Panc1 (cell line): ENCODE measurements at regions not wholly inside any gene's neighbourhood (a gene's known extent, or its start where the extent isn't known, plus 50 kb on each side); places are given as distances from the start of the nearest gene placed in this dataset.

Experiments
- ATAC-seq: fragments of 200-7000 bp; cut with Tn5 transposase; 2 replicates; pipeline ENCODE4 v1.9.1; 2020; ENCODE audit warnings: mild to moderate bottlenecking, moderate library complexity
- BruUV-seq: library from RNA; stranded (reverse); fragments of 400-500 nt; replicated peaks from 2 replicates; lab custom pipeline; 2021; lab: Mats Ljungman, UMichigan
- CTCF ChIA-PET: fragments of 300-600 bp; sonication (Branson Sonifier 250); formaldehyde crosslinking; loops from one replicate; lab custom pipeline; 2022; ENCODE audit warnings: antibody characterized with exemption; lab: Charles Lee
- POLR2A ChIA-PET: fragments of 300-600 bp; sonication (Branson Sonifier 250); formaldehyde crosslinking; loops from one replicate; lab custom pipeline; 2022; ENCODE audit warnings: antibody characterized with exemption; lab: Charles Lee
- DNase-seq: peaks from one replicate; pipeline ENCODE4 v3.0.0-alpha.2; 2010; ENCODE audit warnings: low read depth, low spot score
- H3K27ac ChIP-seq: 2 replicates; pipeline ENCODE4 v1.5.1; 2011; ENCODE audit warnings: mild to moderate bottlenecking, low read length, inconsistent platforms
- H3K27me3 ChIP-seq: fragments of 200-500 bp; sonication (Bioruptor generic); 2 replicates; pipeline ENCODE4 v1.6.0; 2014; ENCODE audit warnings: low read length, inconsistent platforms; ENCODE audit not compliant: control insufficient read depth, insufficient read depth
- H3K36me3 ChIP-seq: fragments of 200-500 bp; sonication (Bioruptor generic); 2 replicates; pipeline ENCODE4 v1.5.1; 2014; ENCODE audit warnings: inconsistent platforms, mild to moderate bottlenecking, low read length, moderate library complexity; ENCODE audit not compliant: control insufficient read depth, insufficient read depth
- H3K4me1 ChIP-seq: 2 replicates; pipeline ENCODE4 v1.5.1; 2011; ENCODE audit warnings: inconsistent platforms, mild to moderate bottlenecking, low read length, moderate library complexity; ENCODE audit not compliant: control insufficient read depth, insufficient read depth
- H3K4me3 ChIP-seq, 2 experiments: 2 replicates each; pipeline ENCODE4 v1.5.1; 2011 to 2012; ENCODE audit warnings: low read depth in 2 of 2, low read length in 2 of 2, mild to moderate bottlenecking in 2 of 2, inconsistent platforms in 1 of 2, moderate library complexity in 1 of 2
- H3K9me3 ChIP-seq: fragments of 200-500 bp; sonication (Bioruptor generic); 2 replicates; pipeline ENCODE4 v1.5.1; 2014; ENCODE audit warnings: low read depth, mild to moderate bottlenecking, inconsistent platforms, low read length, moderate library complexity; ENCODE audit not compliant: control insufficient read depth, insufficient read depth
- POLR2AphosphoS5 ChIP-seq: IDR thresholded peaks from 2 replicates; pipeline ENCODE4 v1.6.1; 2012; ENCODE audit warnings: mild to moderate bottlenecking, low read depth, low read length, moderate library complexity
- SIN3A ChIP-seq: IDR thresholded peaks from 2 replicates; pipeline ENCODE4 v1.6.1; 2012; ENCODE audit warnings: low read depth, mild to moderate bottlenecking, low read length, moderate library complexity, borderline replicate concordance; ENCODE audit not compliant: insufficient read depth
- TCF7L2 ChIP-seq: IDR thresholded peaks from 2 replicates; pipeline ENCODE4 v1.6.1; 2011; ENCODE audit warnings: mild to moderate bottlenecking, low read depth, low read length, inconsistent platforms
- in situ Hi-C: cut with HindIII; loops from 2 replicates; pipeline ENCODE4 v1.10.0; 2016; ENCODE audit warnings: low sequenced_read_pairs, low pct_unique_long_range_greater_than_20kb
- intact Hi-C: fragments of 100-400 bp; cut with micrococcal nuclease; formaldehyde crosslinking; loops from one replicate; pipeline ENCODE4 v1.10.0; 2022; ENCODE audit not compliant: unreplicated experiment
- TF ChIP-seq, protein P1 (sequence below): fragments of 450-650 bp; IDR thresholded peaks from 2 replicates; pipeline ENCODE4 v1.5.1; 2017; ENCODE audit warnings: mild to moderate bottlenecking
- TF ChIP-seq, protein P2 (sequence below), 2 experiments: IDR thresholded peaks; 2 replicates each; pipeline ENCODE4 v1.6.1; 2011 to 2012; ENCODE audit warnings: low read depth in 2 of 2, control low read depth in 1 of 2, low read length in 1 of 2, mild to moderate bottlenecking in 1 of 2, moderate library complexity in 1 of 2; ENCODE audit not compliant: insufficient read depth in 1 of 2

DNA sequence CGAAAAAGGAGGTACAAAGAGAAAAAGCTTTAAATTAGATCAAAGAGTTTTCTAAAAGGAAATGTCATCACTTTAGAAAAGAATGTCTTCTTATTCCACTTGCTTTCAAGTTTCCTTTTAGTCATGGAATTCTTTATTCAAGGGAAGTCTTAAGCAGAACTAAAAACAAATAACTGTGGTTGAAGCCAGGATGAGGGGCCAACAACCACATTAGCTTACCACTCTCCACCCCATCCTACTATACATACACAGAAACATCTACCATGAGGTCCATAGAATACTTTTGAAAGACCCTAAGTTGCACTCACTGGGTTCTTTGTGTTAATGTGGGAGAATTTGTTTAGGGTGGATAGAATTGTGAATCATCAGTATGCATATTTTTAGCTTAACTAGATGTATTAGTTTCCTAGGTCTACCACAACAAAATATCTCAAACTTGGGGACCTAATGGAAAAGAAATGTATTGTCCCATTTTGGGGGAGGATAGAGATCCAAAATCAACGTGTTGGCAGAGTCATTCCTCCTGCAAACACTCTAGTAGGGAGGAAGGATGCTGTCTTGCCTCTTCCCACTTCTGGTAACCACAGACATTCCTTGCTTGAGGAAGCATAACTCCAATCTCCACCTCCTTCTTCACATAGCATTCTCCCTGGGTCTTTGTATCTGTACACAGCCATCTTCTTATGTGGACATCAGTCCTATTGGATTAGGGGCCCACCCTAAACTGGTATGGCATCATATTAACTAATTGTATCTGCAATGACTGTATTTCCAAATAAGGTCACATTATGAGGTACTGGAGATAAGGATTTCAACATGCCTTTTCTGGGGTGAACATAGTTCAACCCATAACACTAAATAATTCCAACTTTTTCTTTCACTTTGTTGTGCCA is 239.4 kb downstream of the LURAP1L start:
- POLR2A ChIA-PET: no interaction called here
- no peak for ATAC-seq

DNA sequence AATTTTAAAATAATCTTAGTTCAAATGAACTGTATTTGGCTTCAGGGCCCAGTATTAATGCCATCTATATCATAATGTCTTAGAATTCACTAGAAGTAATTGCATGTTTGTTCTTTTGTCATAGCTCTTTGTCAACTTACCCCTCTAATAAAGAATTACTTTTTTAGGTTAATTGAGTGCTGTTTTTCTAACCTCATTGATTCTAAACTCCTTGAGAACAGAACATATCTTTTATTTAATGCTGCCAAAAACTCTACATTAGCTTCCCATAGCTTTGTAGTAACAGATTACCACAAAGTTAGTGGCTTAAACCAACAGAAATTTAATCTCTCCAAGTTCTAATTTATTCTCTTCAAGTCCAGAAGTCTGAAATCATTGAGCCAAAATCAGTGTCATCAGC is 242.4 kb downstream of the LURAP1L start:
- POLR2A ChIA-PET: no interaction called here
- Histone ChIP-seq H3K27me3 (no peaks in the 10 kb centered on the region), H3K36me3 (no peaks in the 10 kb centered on the region; the same call in 1 of the 2 replicates), H3K4me3 (no peak overlapping the region), H3K27ac (no peak overlapping the region), H3K9me3 (no peaks in the 10 kb centered on the region), H3K4me1 (no peaks in the 10 kb centered on the region)
- DNase-seq: no peak
- no TSS peak for BruUV-seq
- CTCF ChIA-PET: no interaction called here
- ATAC-seq: no peak
- in situ Hi-C loops: no loop called here
- TF ChIP-seq POLR2AphosphoS5 (no peak), TCF7L2 (no peak), SIN3A (no peak)
- TF ChIP-seq, protein P1, sequence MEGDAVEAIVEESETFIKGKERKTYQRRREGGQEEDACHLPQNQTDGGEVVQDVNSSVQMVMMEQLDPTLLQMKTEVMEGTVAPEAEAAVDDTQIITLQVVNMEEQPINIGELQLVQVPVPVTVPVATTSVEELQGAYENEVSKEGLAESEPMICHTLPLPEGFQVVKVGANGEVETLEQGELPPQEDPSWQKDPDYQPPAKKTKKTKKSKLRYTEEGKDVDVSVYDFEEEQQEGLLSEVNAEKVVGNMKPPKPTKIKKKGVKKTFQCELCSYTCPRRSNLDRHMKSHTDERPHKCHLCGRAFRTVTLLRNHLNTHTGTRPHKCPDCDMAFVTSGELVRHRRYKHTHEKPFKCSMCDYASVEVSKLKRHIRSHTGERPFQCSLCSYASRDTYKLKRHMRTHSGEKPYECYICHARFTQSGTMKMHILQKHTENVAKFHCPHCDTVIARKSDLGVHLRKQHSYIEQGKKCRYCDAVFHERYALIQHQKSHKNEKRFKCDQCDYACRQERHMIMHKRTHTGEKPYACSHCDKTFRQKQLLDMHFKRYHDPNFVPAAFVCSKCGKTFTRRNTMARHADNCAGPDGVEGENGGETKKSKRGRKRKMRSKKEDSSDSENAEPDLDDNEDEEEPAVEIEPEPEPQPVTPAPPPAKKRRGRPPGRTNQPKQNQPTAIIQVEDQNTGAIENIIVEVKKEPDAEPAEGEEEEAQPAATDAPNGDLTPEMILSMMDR: no peak
- TF ChIP-seq, protein P2, sequence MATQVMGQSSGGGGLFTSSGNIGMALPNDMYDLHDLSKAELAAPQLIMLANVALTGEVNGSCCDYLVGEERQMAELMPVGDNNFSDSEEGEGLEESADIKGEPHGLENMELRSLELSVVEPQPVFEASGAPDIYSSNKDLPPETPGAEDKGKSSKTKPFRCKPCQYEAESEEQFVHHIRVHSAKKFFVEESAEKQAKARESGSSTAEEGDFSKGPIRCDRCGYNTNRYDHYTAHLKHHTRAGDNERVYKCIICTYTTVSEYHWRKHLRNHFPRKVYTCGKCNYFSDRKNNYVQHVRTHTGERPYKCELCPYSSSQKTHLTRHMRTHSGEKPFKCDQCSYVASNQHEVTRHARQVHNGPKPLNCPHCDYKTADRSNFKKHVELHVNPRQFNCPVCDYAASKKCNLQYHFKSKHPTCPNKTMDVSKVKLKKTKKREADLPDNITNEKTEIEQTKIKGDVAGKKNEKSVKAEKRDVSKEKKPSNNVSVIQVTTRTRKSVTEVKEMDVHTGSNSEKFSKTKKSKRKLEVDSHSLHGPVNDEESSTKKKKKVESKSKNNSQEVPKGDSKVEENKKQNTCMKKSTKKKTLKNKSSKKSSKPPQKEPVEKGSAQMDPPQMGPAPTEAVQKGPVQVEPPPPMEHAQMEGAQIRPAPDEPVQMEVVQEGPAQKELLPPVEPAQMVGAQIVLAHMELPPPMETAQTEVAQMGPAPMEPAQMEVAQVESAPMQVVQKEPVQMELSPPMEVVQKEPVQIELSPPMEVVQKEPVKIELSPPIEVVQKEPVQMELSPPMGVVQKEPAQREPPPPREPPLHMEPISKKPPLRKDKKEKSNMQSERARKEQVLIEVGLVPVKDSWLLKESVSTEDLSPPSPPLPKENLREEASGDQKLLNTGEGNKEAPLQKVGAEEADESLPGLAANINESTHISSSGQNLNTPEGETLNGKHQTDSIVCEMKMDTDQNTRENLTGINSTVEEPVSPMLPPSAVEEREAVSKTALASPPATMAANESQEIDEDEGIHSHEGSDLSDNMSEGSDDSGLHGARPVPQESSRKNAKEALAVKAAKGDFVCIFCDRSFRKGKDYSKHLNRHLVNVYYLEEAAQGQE (IDR thresholded peaks at IDR 0.05; ENCODE audit: insufficient read depth in 1 of 2, low read depth in 2 of 2, low read length in 1 of 2): no peak
- intact Hi-C loops: no loop called here

More for the DNA sequence above, 239.4 kb downstream of the LURAP1L start:
- in situ Hi-C loops: no loop called here
- no peak overlapping the region for H3K27ac ChIP-seq
- intact Hi-C loops: no loop called here
- H3K27me3 ChIP-seq: no peaks in the 10 kb centered on the region
- BruUV-seq: no TSS peak
- no peaks in the 10 kb centered on the region for H3K9me3 ChIP-seq
- TF ChIP-seq, protein P1: no peak
- TF ChIP-seq SIN3A (no peak), TCF7L2 (no peak), POLR2AphosphoS5 (no peak)
- CTCF ChIA-PET: no interaction called here
- no peak overlapping the region for H3K4me3 ChIP-seq
- no peak for DNase-seq
- H3K36me3 ChIP-seq: no peaks in the 10 kb centered on the region; the same call in 1 of the 2 replicates
- H3K4me1 ChIP-seq: no peaks in the 10 kb centered on the region
